Suprapubic skin (tissue), 4 donors: ENCODE measurements at regions not wholly inside any gene's neighbourhood (a gene's known extent, or its start where the extent isn't known, plus 50 kb on each side); places are given as distances from the start of the nearest gene placed in this dataset.

Experiments
- DNase-seq, 2 donors: peaks; one replicate each; pipeline ENCODE4 v3.0.0-alpha.2; 2019; ENCODE audit warnings: low spot score in 2 of 2
- H3K27ac ChIP-seq: fragments of 200-600 bp; sonication (generic); one replicate; pipeline ENCODE4 v1.5.1; 2019
- H3K27me3 ChIP-seq: fragments of 200-600 bp; sonication (generic); one replicate; pipeline ENCODE4 v1.5.1; 2019
- H3K36me3 ChIP-seq: fragments of 200-600 bp; sonication (generic); one replicate; pipeline ENCODE4 v1.5.1; 2019
- H3K4me1 ChIP-seq: fragments of 200-600 bp; sonication (generic); one replicate; pipeline ENCODE4 v1.5.1; 2019
- H3K4me3 ChIP-seq: fragments of 200-600 bp; sonication (generic); one replicate; pipeline ENCODE4 v1.5.1; 2019; ENCODE audit warnings: mild to moderate bottlenecking
- H3K9me3 ChIP-seq: fragments of 200-600 bp; sonication (generic); one replicate; pipeline ENCODE4 v1.5.1; 2019
- EP300 ChIP-seq: sonication (generic); formaldehyde crosslinking; IDR thresholded peaks from one replicate; pipeline ENCODE4 v1.6.1; 2017; ENCODE audit warnings: antibody characterized with exemption
- POLR2A ChIP-seq, 2 donors: fragments of 450-650 bp; IDR thresholded peaks; one replicate each; pipeline ENCODE4 v1.6.1; 2017; ENCODE audit warnings: antibody characterized with exemption in 2 of 2, mild to moderate bottlenecking in 2 of 2, moderate library complexity in 2 of 2
- POLR2AphosphoS5 ChIP-seq, 3 donors: sonication (generic); formaldehyde crosslinking; IDR thresholded peaks; one replicate each; pipeline ENCODE4 v1.6.1; 2017; ENCODE audit warnings: antibody characterized with exemption in 3 of 3
- WGBS: methylation state at CpG from one replicate; pipeline ENCODE4 v1.1.5; 2018; 5-methylcytosine and 5-hydroxymethylcytosine counted together
- TF ChIP-seq, protein P1 (sequence below), 2 donors: fragments of 200-600 bp in 1 of 2; fragments of 450-650 bp in 1 of 2; sonication (generic) in 1 of 2; IDR thresholded peaks; one replicate each; pipeline ENCODE4 v1.5.1; 2016 to 2019; ENCODE audit warnings: antibody characterized with exemption in 2 of 2, mild to moderate bottlenecking in 1 of 2, moderate library complexity in 1 of 2

DNA sequence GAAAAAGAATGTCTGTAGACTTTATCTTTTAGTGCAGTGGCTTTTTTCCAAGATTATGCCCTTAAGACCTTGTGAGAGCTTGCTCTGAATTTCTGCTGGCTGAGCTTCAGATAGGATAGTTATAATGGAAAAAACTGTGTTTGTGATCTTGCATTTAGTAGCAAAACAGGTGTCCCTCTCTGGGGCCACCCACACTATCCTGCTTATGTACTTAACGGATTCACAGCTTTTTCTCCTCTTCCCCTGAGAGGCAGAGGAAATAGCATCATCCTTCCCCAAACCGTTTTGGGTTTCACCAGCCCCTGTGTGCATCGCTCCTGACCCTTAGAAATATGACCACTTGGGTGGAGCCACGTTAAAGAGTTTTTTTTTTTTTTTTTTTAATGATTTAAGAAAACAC is 101.2 kb downstream of the RAB18 start:
- 66% methylated on average over 4 of the region's 4 CpGs for WGBS
- Histone ChIP-seq H3K4me3 (no peak overlapping the region), H3K4me1 (peaks cover 16% of the 10 kb centered on the region)

DNA sequence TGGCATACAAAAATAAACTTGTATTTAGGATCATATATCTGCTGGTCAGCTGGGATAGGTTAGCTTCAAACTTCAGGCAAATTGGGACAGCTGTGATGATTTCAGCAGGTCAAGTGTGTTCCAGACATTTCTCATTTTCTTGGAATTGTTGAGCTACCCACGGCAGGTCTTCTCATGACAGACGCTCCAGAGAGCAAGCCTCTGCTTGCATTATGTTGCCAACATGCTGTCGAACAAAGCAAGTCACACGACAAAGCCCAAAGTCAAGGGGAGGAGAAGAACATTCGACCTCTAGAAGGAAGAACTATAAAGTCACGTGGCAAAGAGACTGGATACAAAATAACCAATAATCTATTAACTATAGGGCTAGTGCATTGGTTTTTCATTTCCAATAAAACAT is 103.5 kb downstream of the RAB18 start:
- peaks cover 16% of the 10 kb centered on the region for H3K4me1 ChIP-seq
- H3K36me3 ChIP-seq, result no peaks in the 10 kb centered on the region
- no peak overlapping the region for H3K27ac ChIP-seq
- H3K9me3 ChIP-seq, result no peaks in the 10 kb centered on the region
- no peak for TF ChIP-seq POLR2A (IDR thresholded peaks at IDR 0.05)
- WGBS, result 19% methylated on average over 6 of the region's 6 CpGs
- no peak for DNase-seq
- H3K27me3 ChIP-seq, result no peaks in the 10 kb centered on the region
- H3K4me3 ChIP-seq, result no peak overlapping the region

More for the DNA sequence above, 101.2 kb downstream of the RAB18 start:
- no peak for DNase-seq
- Histone ChIP-seq H3K36me3 (no peaks in the 10 kb centered on the region), H3K27ac (no peak overlapping the region), H3K27me3 (no peaks in the 10 kb centered on the region), H3K9me3 (no peaks in the 10 kb centered on the region)
- TF ChIP-seq EP300, result no peak
- TF ChIP-seq, protein P1, sequence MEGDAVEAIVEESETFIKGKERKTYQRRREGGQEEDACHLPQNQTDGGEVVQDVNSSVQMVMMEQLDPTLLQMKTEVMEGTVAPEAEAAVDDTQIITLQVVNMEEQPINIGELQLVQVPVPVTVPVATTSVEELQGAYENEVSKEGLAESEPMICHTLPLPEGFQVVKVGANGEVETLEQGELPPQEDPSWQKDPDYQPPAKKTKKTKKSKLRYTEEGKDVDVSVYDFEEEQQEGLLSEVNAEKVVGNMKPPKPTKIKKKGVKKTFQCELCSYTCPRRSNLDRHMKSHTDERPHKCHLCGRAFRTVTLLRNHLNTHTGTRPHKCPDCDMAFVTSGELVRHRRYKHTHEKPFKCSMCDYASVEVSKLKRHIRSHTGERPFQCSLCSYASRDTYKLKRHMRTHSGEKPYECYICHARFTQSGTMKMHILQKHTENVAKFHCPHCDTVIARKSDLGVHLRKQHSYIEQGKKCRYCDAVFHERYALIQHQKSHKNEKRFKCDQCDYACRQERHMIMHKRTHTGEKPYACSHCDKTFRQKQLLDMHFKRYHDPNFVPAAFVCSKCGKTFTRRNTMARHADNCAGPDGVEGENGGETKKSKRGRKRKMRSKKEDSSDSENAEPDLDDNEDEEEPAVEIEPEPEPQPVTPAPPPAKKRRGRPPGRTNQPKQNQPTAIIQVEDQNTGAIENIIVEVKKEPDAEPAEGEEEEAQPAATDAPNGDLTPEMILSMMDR (IDR thresholded peaks at IDR 0.05), result no peak
- no peak for TF ChIP-seq POLR2A (IDR thresholded peaks at IDR 0.05)
- no peak for TF ChIP-seq POLR2AphosphoS5 (IDR thresholded peaks at IDR 0.05)

DNA sequence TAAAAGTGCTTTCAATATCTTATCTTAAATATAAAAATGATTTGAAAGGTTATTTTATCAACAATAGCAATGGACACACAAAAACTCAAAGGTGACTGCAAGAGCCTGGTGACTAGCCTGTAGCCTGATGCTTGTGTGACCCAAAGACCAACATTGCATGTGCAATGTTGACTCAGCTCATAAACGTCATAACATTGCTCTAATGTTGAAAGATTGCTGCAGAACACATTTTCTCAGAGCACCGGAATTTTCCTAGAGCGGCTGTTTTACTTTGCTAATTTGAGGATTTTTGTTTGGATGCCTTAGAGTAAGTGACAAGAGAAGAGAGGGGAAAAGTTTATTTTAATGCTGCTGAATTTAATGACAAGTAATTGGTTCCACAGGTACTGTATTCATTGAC is 107.1 kb downstream of the RAB18 start:
- Histone ChIP-seq H3K4me1 (peaks cover 16% of the 10 kb centered on the region), H3K9me3 (no peaks in the 10 kb centered on the region), H3K27me3 (no peaks in the 10 kb centered on the region), H3K4me3 (no peak overlapping the region), H3K36me3 (no peaks in the 10 kb centered on the region), H3K27ac (no peak overlapping the region)
- TF ChIP-seq POLR2A (IDR thresholded peaks at IDR 0.05), result no peak
- no peak for TF ChIP-seq POLR2AphosphoS5 (IDR thresholded peaks at IDR 0.05)
- TF ChIP-seq, protein P1 (IDR thresholded peaks at IDR 0.05), result no peak
- TF ChIP-seq EP300, result no peak
- DNase-seq, result no peak
- WGBS, result 60% methylated on average over 3 of the region's 3 CpGs

DNA sequence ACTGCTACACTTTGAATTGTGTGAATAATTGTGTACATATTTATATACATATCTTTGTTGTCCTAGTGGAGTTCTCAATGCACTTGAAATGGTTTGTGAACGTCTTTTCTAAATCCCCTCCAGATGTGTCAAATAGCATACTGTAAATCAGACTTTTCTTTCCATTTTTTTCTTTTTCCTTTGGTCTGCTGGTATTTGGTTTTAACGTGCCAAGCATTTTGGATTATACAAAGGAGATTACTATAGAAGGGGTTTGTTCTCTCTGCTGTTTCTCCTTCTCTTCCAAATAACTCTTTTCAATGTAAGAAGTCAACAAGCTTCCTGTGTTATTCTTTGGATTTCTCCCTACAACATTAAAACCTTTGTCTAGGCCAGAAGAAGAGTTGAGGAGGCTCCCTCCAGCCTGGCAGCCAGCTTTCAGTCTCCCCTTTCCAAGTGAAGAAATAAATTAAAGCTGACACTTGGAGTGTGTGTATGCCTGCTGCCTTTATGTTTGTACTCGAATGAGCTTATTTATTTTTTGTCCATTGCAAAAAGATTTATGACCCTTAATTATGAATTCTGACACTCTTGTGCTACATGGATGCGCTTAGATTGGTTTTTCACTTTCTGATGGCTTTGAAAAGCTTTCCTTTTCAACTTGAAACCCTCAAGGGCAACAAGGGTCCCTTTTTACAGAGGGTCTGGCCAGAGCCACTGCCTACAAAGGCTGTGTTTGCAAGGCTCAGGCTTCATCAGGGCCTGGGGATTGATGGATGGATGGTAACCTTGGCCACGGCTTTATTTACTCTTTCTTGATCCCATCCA is 107.8 kb downstream of the RAB18 start:
- H3K9me3 ChIP-seq, result no peaks in the 10 kb centered on the region
- no peaks in the 10 kb centered on the region for H3K36me3 ChIP-seq
- DNase-seq, result no peak
- TF ChIP-seq POLR2AphosphoS5 (IDR thresholded peaks at IDR 0.05), result no peak
- TF ChIP-seq POLR2A (IDR thresholded peaks at IDR 0.05), result no peak
- TF ChIP-seq EP300, result no peak
- TF ChIP-seq, protein P1 (IDR thresholded peaks at IDR 0.05), result no peak
- H3K27me3 ChIP-seq, result no peaks in the 10 kb centered on the region
- H3K4me1 ChIP-seq, result peaks cover 13% of the 10 kb centered on the region
- no peak overlapping the region for H3K4me3 ChIP-seq
- 55% methylated on average over 5 of the region's 5 CpGs for WGBS
- no peak overlapping the region for H3K27ac ChIP-seq

DNA sequence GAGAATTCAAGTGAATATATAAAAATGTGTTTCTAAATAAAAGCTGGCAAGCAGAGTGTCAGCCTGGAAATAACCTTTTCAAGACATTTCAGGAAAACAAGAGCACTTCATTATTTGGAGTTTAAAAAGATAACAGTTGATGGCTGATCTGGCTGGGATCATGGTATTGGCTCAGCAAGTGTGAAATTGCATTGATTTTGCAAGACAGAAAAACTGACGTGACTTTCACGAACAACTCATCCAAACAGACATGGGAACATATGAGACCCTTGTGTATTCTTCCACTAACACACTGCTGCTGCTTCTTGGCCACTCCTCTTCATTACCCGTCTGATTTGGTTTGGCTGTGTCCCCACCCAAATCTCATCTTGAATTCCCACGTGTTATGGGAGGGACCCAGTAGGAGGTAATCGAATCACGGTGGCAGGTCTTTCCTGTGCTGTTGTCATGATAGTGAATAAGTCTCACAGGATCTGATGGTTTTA is 108.5 kb downstream of the RAB18 start:
- Histone ChIP-seq H3K4me3 (no peak overlapping the region), H3K9me3 (no peaks in the 10 kb centered on the region), H3K27me3 (no peaks in the 10 kb centered on the region), H3K27ac (no peak overlapping the region), H3K4me1 (peaks cover 6% of the 10 kb centered on the region), H3K36me3 (no peaks in the 10 kb centered on the region)
- WGBS, result 79% methylated on average over 6 of the region's 6 CpGs
- DNase-seq, result no peak
- no peak for TF ChIP-seq POLR2A (IDR thresholded peaks at IDR 0.05)
- no peak for TF ChIP-seq POLR2AphosphoS5 (IDR thresholded peaks at IDR 0.05)
- TF ChIP-seq, protein P1 (IDR thresholded peaks at IDR 0.05), result no peak
- no peak for TF ChIP-seq EP300
